ENCODE measurements at regions not wholly inside any gene's neighbourhood (a gene's known extent, or its start where the extent isn't known, plus 50 kb on each side); places are given as distances from the start of the nearest gene placed in this dataset.

GRCh38 chr2:75326645-75327044 lies 127.3 kb upstream of the TACR1 start:
- H3K36me3 ChIP-seq (ENCODE audit: control insufficient read depth, insufficient read depth, low read length), result no peaks in the 10 kb centered on the region
- intact Hi-C loops (cut with micrococcal nuclease), result no loop called here
- no TSS peak for BruUV-seq (replicated peaks)
- TF ChIP-seq ZNF384 (IDR thresholded peaks at IDR 0.05; ENCODE audit: low read depth, low read length) (no peak), ZNF184 (CRISPR knock-in tag; IDR thresholded peaks at IDR 0.05) (no peak), PHB (CRISPR knock-in tag; IDR thresholded peaks at IDR 0.05) (no peak)
- POLR2A ChIA-PET, result no interaction called here
- ATAC-seq (no peak), FAIRE-seq (no peak), DNase-seq (ENCODE audit: extremely low read depth in 1 of 4, low spot score in 3 of 4) (no peak)
- H3K9ac ChIP-seq (ENCODE audit: insufficient read depth in 1 of 2, low read depth in 2 of 2, low read length in 2 of 2), result no peak overlapping the region
- in situ Hi-C loops (cut with MboI), result no loop called here
- 4% methylated on average over 2 of the region's 2 CpGs for WGBS (ENCODE audit: insufficient coverage, low coverage, missing lambda C conversion rate)
- no peaks in the 10 kb centered on the region for H3K9me1 ChIP-seq (ENCODE audit: control insufficient read depth, insufficient read depth, low read length)
- H4K20me1 ChIP-seq (replicated peaks; ENCODE audit: control insufficient read depth, insufficient read depth, low read length), result no peaks in the 10 kb centered on the region
- no peak overlapping the region for H3K4me3 ChIP-seq
- no peak overlapping the region for H3K4me2 ChIP-seq (ENCODE audit: insufficient read depth, low read length)
- H2AFZ ChIP-seq (ENCODE audit: low read depth, low read length), result no peak overlapping the region
- H3K27me3 ChIP-seq (ENCODE audit: control insufficient read depth in 2 of 2, insufficient read depth in 2 of 2, low read length in 2 of 2), result no peaks in the 10 kb centered on the region
- no peaks in the 10 kb centered on the region for H3K79me2 ChIP-seq (ENCODE audit: control insufficient read depth, insufficient read depth, low read length)
- no peaks in the 10 kb centered on the region for H3K4me1 ChIP-seq (replicated peaks in 1 of 2; ENCODE audit: control insufficient read depth in 2 of 2, insufficient read depth in 2 of 2, low read length in 2 of 2)
- no peak overlapping the region for H3K27ac ChIP-seq (ENCODE audit: extremely low read depth, low read depth, low read length)
- no peaks in the 10 kb centered on the region for H3K9me3 ChIP-seq (replicated peaks; ENCODE audit: control insufficient read depth, insufficient read depth, low read depth, low read length)
- CTCF ChIA-PET (ENCODE audit: low intra/inter-chr PET ratio), result no interaction called here

DNA sequence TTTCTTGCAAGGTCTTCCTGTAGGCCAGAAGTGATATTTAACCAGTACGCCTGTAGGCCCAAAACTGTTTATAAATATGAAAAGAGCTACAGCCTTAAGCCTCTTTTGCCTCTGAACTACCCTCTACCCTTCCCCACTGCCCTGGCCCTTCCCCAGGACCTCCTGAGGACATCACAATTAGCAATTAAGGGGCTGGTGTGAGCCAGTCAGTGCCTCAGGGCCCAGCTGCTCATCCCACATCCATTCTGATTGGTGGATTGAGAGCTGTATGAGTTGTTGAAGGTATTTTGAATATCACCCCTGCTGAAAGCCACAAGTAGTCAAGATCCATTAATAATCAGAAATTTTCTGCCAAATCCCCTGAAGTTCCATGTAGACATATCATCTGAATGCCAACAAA lies 126.3 kb upstream of the TACR1 start:
- no peaks in the 10 kb centered on the region for H3K9me3 ChIP-seq (replicated peaks; ENCODE audit: control insufficient read depth, insufficient read depth, low read depth, low read length)
- BruUV-seq (replicated peaks), result no TSS peak
- no peak overlapping the region for H3K4me3 ChIP-seq
- FAIRE-seq (no peak), DNase-seq (ENCODE audit: extremely low read depth in 1 of 4, low spot score in 3 of 4) (no peak), ATAC-seq (no peak)
- H2AFZ ChIP-seq (ENCODE audit: low read depth, low read length), result no peak overlapping the region
- no peaks in the 10 kb centered on the region for H3K4me1 ChIP-seq (replicated peaks in 1 of 2; ENCODE audit: control insufficient read depth in 2 of 2, insufficient read depth in 2 of 2, low read length in 2 of 2)
- POLR2A ChIA-PET, result interaction anchor here (0.9 to 1.1 kb wide), 2 partner anchors 10 to 65 kb away, joined by 3 read pairs; no protein-coding TSS in a partner anchor
- intact Hi-C loops (cut with micrococcal nuclease), result no loop called here
- in situ Hi-C loops (cut with MboI), result no loop called here
- H3K27ac ChIP-seq (ENCODE audit: extremely low read depth, low read depth, low read length), result no peak overlapping the region
- CTCF ChIA-PET (ENCODE audit: low intra/inter-chr PET ratio), result no interaction called here
- H3K9me1 ChIP-seq (ENCODE audit: control insufficient read depth, insufficient read depth, low read length), result no peaks in the 10 kb centered on the region
- H3K4me2 ChIP-seq (ENCODE audit: insufficient read depth, low read length), result no peak overlapping the region
- TF ChIP-seq THRAP3 (IDR thresholded peaks at IDR 0.05; ENCODE audit: borderline replicate concordance) (no peak), ZNF586 (CRISPR knock-in tag; conservative IDR thresholded peaks at IDR 0.05) (no peak), ZNF57 (CRISPR knock-in tag; IDR thresholded peaks at IDR 0.05) (no peak), RHOXF2B (CRISPR knock-in tag; conservative IDR thresholded peaks at IDR 0.05) (no peak), RCOR1 (IDR thresholded peaks at IDR 0.05; ENCODE audit: borderline replicate concordance in 1 of 2, low read depth in 2 of 2, low read length in 2 of 2) (no peak), EZH2 (IDR thresholded peaks at IDR 0.05; ENCODE audit: borderline replicate concordance, low read depth, low read length) (no peak), XRCC5 (IDR thresholded peaks at IDR 0.05; ENCODE audit: low read depth, low read length) (no peak), ZNF347 (CRISPR knock-in tag; IDR thresholded peaks at IDR 0.05; ENCODE audit: low read depth) (no peak), HNRNPL (IDR thresholded peaks at IDR 0.05; ENCODE audit: low read depth, low read length) (no peak), SAP30 (IDR thresholded peaks at IDR 0.05; ENCODE audit: borderline replicate concordance, insufficient read depth, low read depth, low read length, poor library complexity, severe bottlenecking) (no peak), ZNF764 (CRISPR knock-in tag; IDR thresholded peaks at IDR 0.05; ENCODE audit: low read depth) (no peak), RBM14 (IDR thresholded peaks at IDR 0.05; ENCODE audit: borderline replicate concordance, insufficient read depth, low read depth, low read length) (no peak)
- TF ChIP-seq, protein P1, sequence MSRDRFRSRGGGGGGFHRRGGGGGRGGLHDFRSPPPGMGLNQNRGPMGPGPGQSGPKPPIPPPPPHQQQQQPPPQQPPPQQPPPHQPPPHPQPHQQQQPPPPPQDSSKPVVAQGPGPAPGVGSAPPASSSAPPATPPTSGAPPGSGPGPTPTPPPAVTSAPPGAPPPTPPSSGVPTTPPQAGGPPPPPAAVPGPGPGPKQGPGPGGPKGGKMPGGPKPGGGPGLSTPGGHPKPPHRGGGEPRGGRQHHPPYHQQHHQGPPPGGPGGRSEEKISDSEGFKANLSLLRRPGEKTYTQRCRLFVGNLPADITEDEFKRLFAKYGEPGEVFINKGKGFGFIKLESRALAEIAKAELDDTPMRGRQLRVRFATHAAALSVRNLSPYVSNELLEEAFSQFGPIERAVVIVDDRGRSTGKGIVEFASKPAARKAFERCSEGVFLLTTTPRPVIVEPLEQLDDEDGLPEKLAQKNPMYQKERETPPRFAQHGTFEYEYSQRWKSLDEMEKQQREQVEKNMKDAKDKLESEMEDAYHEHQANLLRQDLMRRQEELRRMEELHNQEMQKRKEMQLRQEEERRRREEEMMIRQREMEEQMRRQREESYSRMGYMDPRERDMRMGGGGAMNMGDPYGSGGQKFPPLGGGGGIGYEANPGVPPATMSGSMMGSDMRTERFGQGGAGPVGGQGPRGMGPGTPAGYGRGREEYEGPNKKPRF (IDR thresholded peaks at IDR 0.05; ENCODE audit: low read depth, low read length), result no peak
- H3K79me2 ChIP-seq (ENCODE audit: control insufficient read depth, insufficient read depth, low read length), result no peaks in the 10 kb centered on the region
- no peak overlapping the region for H3K9ac ChIP-seq (ENCODE audit: insufficient read depth in 1 of 2, low read depth in 2 of 2, low read length in 2 of 2)
- H3K27me3 ChIP-seq (ENCODE audit: control insufficient read depth in 2 of 2, insufficient read depth in 2 of 2, low read length in 2 of 2), result no peaks in the 10 kb centered on the region; a peak in 1 of 5 replicates
- 0% methylated on average over 1 of the region's 1 CpG for WGBS (ENCODE audit: insufficient coverage, low coverage, missing lambda C conversion rate)
- no peaks in the 10 kb centered on the region for H3K36me3 ChIP-seq (ENCODE audit: control insufficient read depth, insufficient read depth, low read length)
- no peaks in the 10 kb centered on the region for H4K20me1 ChIP-seq (replicated peaks; ENCODE audit: control insufficient read depth, insufficient read depth, low read length)

Data from K562 (cell line).